Endothelial cell of umbilical vein (primary cell): ENCODE measurements at regions not wholly inside any gene's neighbourhood (a gene's known extent, or its start where the extent isn't known, plus 50 kb on each side); places are given as distances from the start of the nearest gene placed in this dataset.

ENCODE experiments used
- BruUV-seq: library from RNA; stranded (reverse); fragments of 400-500 nt; replicated peaks from 2 replicates; lab custom pipeline; 2021; lab: Mats Ljungman, UMichigan
- CTCF ChIA-PET: fragments of 300-600, 350-600 bp; sonication (Branson Sonifier 250); formaldehyde crosslinking; loops from one replicate; lab custom pipeline; 2021; ENCODE audit warnings: antibody characterized with exemption, inconsistent platforms; lab: Charles Lee
- POLR2A ChIA-PET: fragments of 300-600, 350-600 bp; sonication (Branson Sonifier 250); formaldehyde crosslinking; loops from one replicate; lab custom pipeline; 2021; ENCODE audit warnings: antibody characterized with exemption, inconsistent platforms; lab: Charles Lee
- DNase-seq: peaks from one replicate; pipeline ENCODE4 v3.0.0-alpha.2; 2011; ENCODE audit warnings: low read depth, low spot score
- FAIRE-seq: peaks from 2 replicates; lab custom pipeline; 2011; peaks lifted over from hg19 to GRCh38; lab: Jason Lieb, UNC
- H2AFZ ChIP-seq: 2 replicates; pipeline ENCODE4 v1.6.0; 2012; ENCODE audit warnings: low read depth, low read length, control low read depth, inconsistent platforms
- H3K27ac ChIP-seq: 2 replicates; pipeline ENCODE4 v1.5.1; 2011; ENCODE audit warnings: low read depth, mild to moderate bottlenecking, control low read depth, low read length, moderate library complexity; ENCODE audit not compliant: insufficient read depth
- H3K27me3 ChIP-seq, 2 experiments: 2 replicates each; pipeline versions ENCODE4 v1.6.0 to v1.6.1; 2011; ENCODE audit warnings: low read length in 2 of 2, mixed read lengths in 1 of 2; ENCODE audit not compliant: control insufficient read depth in 2 of 2, insufficient read depth in 2 of 2
- H3K36me3 ChIP-seq, 2 experiments: 2 replicates in 1 of 2; 3 replicates in 1 of 2; pipeline ENCODE4 v1.5.1; 2011; ENCODE audit warnings: low read length in 2 of 2, mild to moderate bottlenecking in 1 of 2, moderate library complexity in 1 of 2; ENCODE audit not compliant: control insufficient read depth in 2 of 2, insufficient read depth in 2 of 2; ENCODE audit errors: extremely low read depth in 1 of 2
- H3K4me1 ChIP-seq: 3 replicates; pipeline ENCODE4 v1.5.1; 2011; ENCODE audit warnings: mild to moderate bottlenecking, low read length; ENCODE audit not compliant: control insufficient read depth, insufficient read depth; ENCODE audit errors: extremely low read depth
- H3K4me2 ChIP-seq: 2 replicates; pipeline ENCODE4 v1.6.1; 2011; ENCODE audit warnings: low read length, control low read depth, mixed read lengths; ENCODE audit not compliant: insufficient read depth
- H3K4me3 ChIP-seq, 3 experiments: fragments of 200-600 bp in 1 of 3; sonication (generic), shearing (Covaris generic) in 1 of 3; replicated peaks in 1 of 3; 2 replicates each; pipeline ENCODE4 v1.5.1; 2011 to 2016; ENCODE audit warnings: control low read depth in 3 of 3, low read length in 3 of 3, mild to moderate bottlenecking in 2 of 3, inconsistent platforms in 1 of 3, low read depth in 1 of 3, moderate library complexity in 1 of 3; ENCODE audit not compliant: insufficient read depth in 1 of 3
- H3K79me2 ChIP-seq: 2 replicates; pipeline ENCODE4 v1.6.0; 2012; ENCODE audit warnings: low read length, inconsistent platforms; ENCODE audit not compliant: control insufficient read depth, insufficient read depth
- H3K9ac ChIP-seq: replicated peaks from 2 replicates; pipeline ENCODE3; 2011; ENCODE audit warnings: low read length, control low read depth; ENCODE audit not compliant: insufficient read depth; ENCODE audit errors: extremely low read depth
- H3K9me1 ChIP-seq: replicated peaks from 3 replicates; pipeline ENCODE4 v1.6.0; 2011; ENCODE audit warnings: mild to moderate bottlenecking, low read length; ENCODE audit not compliant: control insufficient read depth, insufficient read depth; ENCODE audit errors: extremely low read depth
- H3K9me3 ChIP-seq: replicated peaks from 2 replicates; pipeline ENCODE4 v1.5.1; 2012; ENCODE audit warnings: low read length, inconsistent platforms; ENCODE audit not compliant: control insufficient read depth, insufficient read depth
- H4K20me1 ChIP-seq: replicated peaks from 2 replicates; pipeline ENCODE3; 2011; ENCODE audit warnings: mild to moderate bottlenecking, low read length; ENCODE audit not compliant: control insufficient read depth, insufficient read depth; ENCODE audit errors: extremely low read depth
- CTCF ChIP-seq, 2 donors: IDR thresholded peaks; 1 replicate in 1 of 2; 2 replicates in 1 of 2; pipeline ENCODE4 v1.5.1; 2011; ENCODE audit warnings: low read length in 2 of 2, mild to moderate bottlenecking in 2 of 2, moderate library complexity in 2 of 2, control low read depth in 1 of 2, inconsistent platforms in 1 of 2, low read depth in 1 of 2; ENCODE audit not compliant: insufficient read depth in 1 of 2; ENCODE audit errors: extremely low read depth in 1 of 2
- EZH2 ChIP-seq: IDR thresholded peaks from 2 replicates; pipeline ENCODE4 v1.6.1; 2012; ENCODE audit warnings: borderline replicate concordance, low read depth, mild to moderate bottlenecking, moderate library complexity, low read length, inconsistent platforms; ENCODE audit not compliant: severe bottlenecking
- FOS ChIP-seq: IDR thresholded peaks from 2 replicates; pipeline ENCODE4 v1.6.1; 2011; ENCODE audit warnings: mild to moderate bottlenecking, low read length, moderate library complexity, borderline replicate concordance; ENCODE audit not compliant: insufficient read depth
- GATA2 ChIP-seq: IDR thresholded peaks from 2 replicates; pipeline ENCODE4 v1.7.0; 2011; ENCODE audit warnings: low read depth, mild to moderate bottlenecking, moderate library complexity, mixed read lengths, low read length; ENCODE audit not compliant: insufficient read length, insufficient read depth
- JUN ChIP-seq: IDR thresholded peaks from 2 replicates; pipeline ENCODE4 v1.6.1; 2011; ENCODE audit warnings: borderline replicate concordance, low read depth; ENCODE audit not compliant: insufficient read length, insufficient read depth
- MAX ChIP-seq: IDR thresholded peaks from 2 replicates; pipeline ENCODE4 v1.6.1; 2011; ENCODE audit not compliant: insufficient read depth, insufficient read length
- MYC ChIP-seq: IDR thresholded peaks from one replicate; pipeline ENCODE4 v1.6.1; 2011; ENCODE audit warnings: mild to moderate bottlenecking, low read depth, low read length
- POLR2A ChIP-seq: IDR thresholded peaks from 2 replicates; pipeline ENCODE4 v1.6.1; 2012; ENCODE audit warnings: low read depth, mild to moderate bottlenecking, control low read depth, low read length
- POLR2AphosphoS5 ChIP-seq: IDR thresholded peaks from 2 replicates; pipeline ENCODE4 v1.6.1; 2012; ENCODE audit warnings: low read depth, mild to moderate bottlenecking, control low read depth, low read length, moderate library complexity; ENCODE audit not compliant: insufficient read depth
- dilution Hi-C: fragments of 300-500 bp; cut with MboI; formaldehyde crosslinking; loops from one replicate; pipeline ENCODE4 v1.15.0; 2019; ENCODE audit warnings: low sequenced_read_pairs; ENCODE audit not compliant: extremely low pct_ligation_motif_present
- intact Hi-C: fragments of 100-400 bp; cut with micrococcal nuclease; formaldehyde crosslinking; loops from one replicate; pipeline ENCODE4 v1.10.0; 2022

- intact Hi-C loops (no loop called here), dilution Hi-C loops (no loop called here)
- ChIA-PET CTCF (interaction anchor here (1.3 kb wide), 1 partner anchor 67 kb away, joined by 3 read pairs; no protein-coding TSS in a partner anchor), POLR2A (no interaction called here)
- no peaks in the 10 kb centered on the region for H3K27me3 ChIP-seq
- H3K4me3 ChIP-seq, result no peak overlapping the region
- H3K27ac ChIP-seq, result no peak overlapping the region
- H3K9me1 ChIP-seq, result no peaks in the 10 kb centered on the region
- no peak for FAIRE-seq
- TF ChIP-seq MYC, result no peak
- TF ChIP-seq FOS, result no peak
- TF ChIP-seq POLR2AphosphoS5, result no peak
- no peak for TF ChIP-seq POLR2A
- TF ChIP-seq GATA2, result no peak
- peaks cover 5% of the 10 kb centered on the region for H3K79me2 ChIP-seq
- no peak overlapping the region for H3K9ac ChIP-seq
- DNase-seq, result no peak
- H3K36me3 ChIP-seq, result no peaks in the 10 kb centered on the region
- no TSS peak for BruUV-seq
- no peaks in the 10 kb centered on the region for H4K20me1 ChIP-seq
- H3K4me2 ChIP-seq, result no peak overlapping the region
- no peak overlapping the region for H2AFZ ChIP-seq
- H3K9me3 ChIP-seq, result no peaks in the 10 kb centered on the region
- peaks cover 25% of the 10 kb centered on the region for H3K4me1 ChIP-seq
Observed at GRCh38 chr16:85178006-85178591, 65.8 kb upstream of the CIBAR2 start.

DNA sequence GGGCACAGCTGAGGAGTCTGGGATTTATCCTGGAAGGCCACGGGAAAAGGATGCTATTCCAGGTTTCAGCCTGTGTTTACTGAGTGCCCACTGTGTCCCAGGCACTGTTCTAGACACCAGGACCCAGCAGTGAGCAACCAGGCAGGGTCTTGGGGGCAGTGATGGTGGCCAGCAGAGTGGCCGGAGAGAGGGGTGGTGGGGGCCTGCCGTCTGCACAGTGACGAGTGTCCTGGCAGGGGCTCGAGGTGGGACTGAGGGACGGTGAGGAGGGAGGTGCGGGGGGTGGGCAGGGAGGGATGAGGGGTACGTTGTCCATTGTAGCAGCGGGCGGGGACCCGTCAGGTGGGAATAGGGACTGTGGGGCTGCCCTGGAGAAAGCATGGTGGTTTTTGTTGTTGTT is 66.3 kb upstream of the CIBAR2 start:
- no peak overlapping the region for H3K4me2 ChIP-seq
- DNase-seq (no peak), FAIRE-seq (no peak)
- POLR2A ChIA-PET, result no interaction called here
- H4K20me1 ChIP-seq, result no peaks in the 10 kb centered on the region
- no peak overlapping the region for H3K9ac ChIP-seq
- H2AFZ ChIP-seq, result no peak overlapping the region
- peaks cover 5% of the 10 kb centered on the region for H3K79me2 ChIP-seq
- no peak overlapping the region for H3K4me3 ChIP-seq
- no peaks in the 10 kb centered on the region for H3K9me3 ChIP-seq
- no peak overlapping the region for H3K27ac ChIP-seq
- intact Hi-C loops (no loop called here), dilution Hi-C loops (no loop called here)
- H3K9me1 ChIP-seq, result no peaks in the 10 kb centered on the region
- no TSS peak for BruUV-seq
- TF ChIP-seq EZH2, result no peak
- no peak for TF ChIP-seq POLR2A
- TF ChIP-seq CTCF (IDR thresholded peaks at IDR 0.05; ENCODE audit: extremely low read depth in 1 of 2, insufficient read depth in 1 of 2, low read depth in 1 of 2, low read length in 2 of 2), result no peak
- no peak for TF ChIP-seq JUN
- TF ChIP-seq GATA2, result no peak
- TF ChIP-seq MAX, result no peak
- no peak for TF ChIP-seq POLR2AphosphoS5
- no peak for TF ChIP-seq FOS
- no peak for TF ChIP-seq MYC
- H3K36me3 ChIP-seq, result no peaks in the 10 kb centered on the region
- H3K27me3 ChIP-seq, result no peaks in the 10 kb centered on the region
- peaks cover 20% of the 10 kb centered on the region for H3K4me1 ChIP-seq
- CTCF ChIA-PET, result no interaction called here
